HG03457 (cell line): ENCODE measurements at regions not wholly inside any gene's neighbourhood (a gene's known extent, or its start where the extent isn't known, plus 50 kb on each side); places are given as distances from the start of the nearest gene placed in this dataset.

Source experiments
- ATAC-seq: cut with Tn5 transposase; IDR thresholded peaks from one replicate; pipeline ENCODE4 v1.9.1; 2021; ENCODE audit warnings: moderate number of reproducible peaks; ENCODE audit not compliant: unreplicated experiment

- ATAC-seq = no peak
Measured at GRCh38 chr14:97539884-97540283, 742.7 kb downstream of the VRK1 start.

GRCh38 chr14:97543221-97543620 is 746.0 kb downstream of the VRK1 start:
- no peak for ATAC-seq

GRCh38 chr14:97543816-97544215 is 746.6 kb downstream of the VRK1 start:
- ATAC-seq = no peak

GRCh38 chr14:97544571-97544970 is 747.4 kb downstream of the VRK1 start:
- ATAC-seq = no peak

- no peak for ATAC-seq
Measured at GRCh38 chr14:97546491-97547230, 749.5 kb downstream of the VRK1 start.

- ATAC-seq = no peak
Measured at GRCh38 chr14:97550463-97550862, 753.3 kb downstream of the VRK1 start.

- no peak for ATAC-seq
Measured at GRCh38 chr14:97554597-97554996, 757.4 kb downstream of the VRK1 start.

- no peak for ATAC-seq
Measured at GRCh38 chr14:97564334-97564733, 767.2 kb downstream of the VRK1 start.

DNA sequence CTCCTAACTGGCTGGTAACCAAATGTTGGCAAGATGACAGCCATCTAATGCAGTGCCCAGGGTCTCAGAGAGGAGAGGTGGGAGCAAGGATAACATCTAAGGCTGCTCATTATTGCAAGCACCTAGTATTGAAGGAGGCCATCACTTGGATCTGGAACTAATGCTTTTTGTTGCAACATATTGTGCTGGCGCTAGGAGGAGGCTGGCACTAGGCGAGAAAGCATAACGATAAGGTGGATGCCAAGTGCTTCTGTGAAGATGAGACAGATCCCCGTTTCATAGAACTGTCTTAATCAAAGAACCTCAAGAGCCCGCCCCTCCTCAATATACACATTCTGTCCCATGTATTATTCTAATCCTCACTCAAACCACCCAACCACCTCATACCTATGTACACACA is 774.0 kb downstream of the VRK1 start:
- no peak for ATAC-seq

- ATAC-seq = no peak
Measured at GRCh38 chr14:97571866-97572555, 774.8 kb downstream of the VRK1 start.

GRCh38 chr14:97572583-97573458 is 775.6 kb downstream of the VRK1 start:
- ATAC-seq = no peak

DNA sequence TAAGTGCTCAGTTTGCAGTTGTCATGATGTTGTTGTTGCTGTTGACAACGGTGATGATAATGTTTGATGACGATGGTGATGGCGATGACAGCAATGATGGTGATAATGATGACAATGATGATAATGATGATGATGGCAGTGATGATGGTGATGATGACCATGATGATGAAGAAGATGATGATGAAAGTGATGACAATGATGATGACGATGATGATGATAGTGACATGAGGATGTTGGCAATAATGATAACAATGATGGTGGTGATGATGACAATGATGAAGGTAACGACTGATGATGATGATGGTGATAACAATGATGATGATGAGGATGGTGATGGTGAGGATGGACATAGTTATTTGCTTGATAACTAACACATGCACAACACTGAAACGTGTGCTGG is 778.5 kb downstream of the VRK1 start:
- no peak for ATAC-seq

- no peak for ATAC-seq
Measured at GRCh38 chr14:97578982-97579548, 781.9 kb downstream of the VRK1 start.

DNA sequence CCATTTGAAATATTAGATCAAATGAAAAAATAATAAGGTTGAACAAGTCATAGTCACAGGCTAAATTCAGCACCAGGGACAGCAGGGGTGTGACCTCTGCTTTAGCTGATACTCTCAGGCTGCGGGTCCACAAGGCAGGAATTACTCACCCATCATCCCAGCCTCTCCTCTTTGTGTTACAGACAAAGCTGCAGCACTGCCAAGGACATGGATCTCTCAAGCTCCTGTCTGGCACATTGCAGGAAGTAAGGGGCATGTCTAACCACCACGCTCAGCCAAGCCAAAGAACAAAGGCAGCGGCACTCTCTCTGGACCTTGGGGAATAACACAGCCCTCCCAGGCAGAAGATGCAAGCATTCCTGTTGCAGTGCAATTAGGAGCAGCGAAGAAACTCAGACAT is 783.8 kb downstream of the VRK1 start:
- ATAC-seq = no peak

DNA sequence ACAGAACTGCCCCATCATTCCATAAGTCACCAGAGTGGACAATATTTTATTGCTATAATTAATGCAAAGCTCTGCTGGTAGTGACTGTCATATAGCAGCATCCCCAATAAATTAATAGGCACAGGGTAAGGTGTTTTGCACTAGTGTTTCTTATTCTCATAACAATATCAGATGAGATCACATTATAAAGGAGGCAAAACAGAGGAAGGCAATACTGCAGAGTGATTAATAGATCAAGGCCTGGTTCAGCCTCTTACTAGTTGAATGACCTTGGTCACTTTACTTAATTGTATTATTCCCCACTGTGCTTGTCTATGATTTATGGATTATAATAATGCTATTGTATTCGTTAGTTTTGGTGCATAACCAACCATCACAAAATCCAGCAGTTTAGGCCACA is 784.8 kb downstream of the VRK1 start:
- ATAC-seq = no peak

GRCh38 chr14:97584528-97584927 is 787.3 kb downstream of the VRK1 start:
- ATAC-seq = no peak

DNA sequence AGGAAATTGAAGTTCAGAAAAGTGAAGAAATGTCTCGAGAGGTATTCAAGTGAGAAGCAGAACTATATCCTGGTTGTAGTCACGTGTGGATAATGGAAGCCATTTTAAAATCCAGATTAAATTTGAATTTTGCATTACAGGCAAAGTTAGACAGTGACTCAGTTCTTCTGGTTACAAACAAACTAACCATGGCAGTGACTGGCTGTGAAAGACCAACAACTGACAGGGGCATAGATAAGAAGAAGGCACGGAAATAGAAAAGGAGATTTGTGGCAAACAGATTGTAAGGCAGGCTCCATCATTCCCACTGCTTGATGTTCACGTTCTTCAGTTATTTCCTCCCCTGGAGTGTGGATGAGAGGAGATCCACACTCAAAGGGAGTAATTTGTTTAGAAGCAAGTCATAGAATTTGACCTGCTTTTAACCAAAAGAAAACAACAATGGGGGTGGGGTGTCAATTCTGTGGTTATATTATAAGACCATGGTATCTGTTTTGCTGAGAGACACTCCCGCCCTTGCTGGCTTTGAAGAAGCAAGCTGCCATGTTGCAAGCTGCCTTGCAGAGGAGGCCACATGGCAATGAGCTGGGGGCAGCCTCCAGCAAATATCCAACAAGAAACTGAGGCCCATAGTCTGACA is 795.3 kb downstream of the VRK1 start:
- no peak for ATAC-seq

- no peak for ATAC-seq
Measured at GRCh38 chr14:97594306-97594705, 797.1 kb downstream of the VRK1 start.

- no peak for ATAC-seq
Measured at GRCh38 chr14:97602438-97603117, 805.4 kb downstream of the VRK1 start.

DNA sequence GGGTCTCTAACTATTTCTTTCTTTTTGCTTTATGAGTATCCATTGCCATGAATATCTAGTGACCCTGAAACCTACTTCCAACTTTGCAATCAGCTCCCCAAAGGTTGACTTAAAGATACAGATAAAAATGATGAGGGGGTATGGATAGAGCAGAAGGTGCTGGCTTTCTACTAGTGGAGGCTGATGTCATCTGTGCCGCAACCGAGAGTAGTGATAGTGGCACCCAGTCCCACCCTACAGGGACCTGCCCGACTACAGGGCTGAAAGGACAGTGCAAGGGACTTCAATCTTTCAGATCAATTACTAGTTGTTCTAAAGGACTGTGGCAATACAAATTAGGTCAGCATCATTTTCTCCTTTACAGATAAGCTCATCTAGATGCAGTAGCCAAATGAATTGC is 806.0 kb downstream of the VRK1 start:
- no peak for ATAC-seq
